ENCODE measurements at regions not wholly inside any gene's neighbourhood (a gene's known extent, or its start where the extent isn't known, plus 50 kb on each side); places are given as distances from the start of the nearest gene placed in this dataset.

- no peak overlapping the region for H3K9ac ChIP-seq (ENCODE audit: low read depth, low read length, poor library complexity, severe bottlenecking)
- no peak overlapping the region for H3K4me2 ChIP-seq (ENCODE audit: low read depth, low read length, poor library complexity, severe bottlenecking)
- H3K4me1 ChIP-seq (ENCODE audit: insufficient read depth, low read length, poor library complexity, severe bottlenecking) = no peaks in the 10 kb centered on the region
- no peak overlapping the region for H3K4me3 ChIP-seq (ENCODE audit: low read length, poor library complexity, severe bottlenecking)
- no peak for TF ChIP-seq EZH2phosphoT487 (IDR thresholded peaks at IDR 0.05; ENCODE audit: borderline replicate concordance)
- peak; percentile 98 for TF ChIP-seq CTCF (conservative IDR thresholded peaks at IDR 0.05; ENCODE audit: low read length)
- no peaks in the 10 kb centered on the region for H3K9me3 ChIP-seq (ENCODE audit: insufficient read depth, low read depth, low read length)
- H3F3A ChIP-seq (ENCODE audit: low read depth) = no peaks in the 10 kb centered on the region
- H3K36me3 ChIP-seq (ENCODE audit: insufficient read depth, low read length) = no peaks in the 10 kb centered on the region
- no peaks in the 10 kb centered on the region for H4K20me1 ChIP-seq (ENCODE audit: insufficient read depth, low read length, poor library complexity, severe bottlenecking)
- no peaks in the 10 kb centered on the region for H3K27me3 ChIP-seq (ENCODE audit: insufficient read depth, low read length, poor library complexity, severe bottlenecking)
- no peaks in the 10 kb centered on the region for H3K79me2 ChIP-seq (ENCODE audit: insufficient read depth, low read length)
- no peak overlapping the region for H2AFZ ChIP-seq (ENCODE audit: low read length)
- H3K9me2 ChIP-seq (replicated peaks; ENCODE audit: low read depth, low read length) = no peaks in the 10 kb centered on the region
Measured at GRCh38 chr3:135895106-135895733, 70.3 kb upstream of the PPP2R3A start.

- TF ChIP-seq CTCF (conservative IDR thresholded peaks at IDR 0.05; ENCODE audit: low read length) = no peak
- TF ChIP-seq EZH2phosphoT487 (IDR thresholded peaks at IDR 0.05; ENCODE audit: borderline replicate concordance) = no peak
- Histone ChIP-seq H3K27me3 (ENCODE audit: insufficient read depth, low read length, poor library complexity, severe bottlenecking) (no peaks in the 10 kb centered on the region), H3K79me2 (ENCODE audit: insufficient read depth, low read length) (no peaks in the 10 kb centered on the region), H3F3A (ENCODE audit: low read depth) (no peaks in the 10 kb centered on the region), H3K4me3 (ENCODE audit: low read length, poor library complexity, severe bottlenecking) (no peak overlapping the region), H3K4me2 (ENCODE audit: low read depth, low read length, poor library complexity, severe bottlenecking) (no peak overlapping the region), H3K9me2 (replicated peaks; ENCODE audit: low read depth, low read length) (no peaks in the 10 kb centered on the region), H4K20me1 (ENCODE audit: insufficient read depth, low read length, poor library complexity, severe bottlenecking) (no peaks in the 10 kb centered on the region), H3K4me1 (ENCODE audit: insufficient read depth, low read length, poor library complexity, severe bottlenecking) (no peaks in the 10 kb centered on the region), H3K9ac (ENCODE audit: low read depth, low read length, poor library complexity, severe bottlenecking) (no peak overlapping the region), H3K36me3 (ENCODE audit: insufficient read depth, low read length) (no peaks in the 10 kb centered on the region), H3K9me3 (ENCODE audit: insufficient read depth, low read depth, low read length) (no peaks in the 10 kb centered on the region), H2AFZ (ENCODE audit: low read length) (no peak overlapping the region)
Measured at GRCh38 chr3:135895734-135896121, 69.8 kb upstream of the PPP2R3A start.

- TF ChIP-seq CTCF (conservative IDR thresholded peaks at IDR 0.05; ENCODE audit: low read length) (no peak), EZH2phosphoT487 (IDR thresholded peaks at IDR 0.05; ENCODE audit: borderline replicate concordance) (no peak)
- H3K79me2 ChIP-seq (ENCODE audit: insufficient read depth, low read length) = no peaks in the 10 kb centered on the region
- H3K4me2 ChIP-seq (ENCODE audit: low read depth, low read length, poor library complexity, severe bottlenecking) = no peak overlapping the region
- no peaks in the 10 kb centered on the region for H3K36me3 ChIP-seq (ENCODE audit: insufficient read depth, low read length)
- H3K27me3 ChIP-seq (ENCODE audit: insufficient read depth, low read length, poor library complexity, severe bottlenecking) = no peaks in the 10 kb centered on the region
- no peaks in the 10 kb centered on the region for H3K4me1 ChIP-seq (ENCODE audit: insufficient read depth, low read length, poor library complexity, severe bottlenecking)
- no peak overlapping the region for H2AFZ ChIP-seq (ENCODE audit: low read length)
- no peaks in the 10 kb centered on the region for H4K20me1 ChIP-seq (ENCODE audit: insufficient read depth, low read length, poor library complexity, severe bottlenecking)
- no peak overlapping the region for H3K9ac ChIP-seq (ENCODE audit: low read depth, low read length, poor library complexity, severe bottlenecking)
- H3F3A ChIP-seq (ENCODE audit: low read depth) = no peaks in the 10 kb centered on the region
- no peaks in the 10 kb centered on the region for H3K9me3 ChIP-seq (ENCODE audit: insufficient read depth, low read depth, low read length)
- H3K4me3 ChIP-seq (ENCODE audit: low read length, poor library complexity, severe bottlenecking) = no peak overlapping the region
- H3K9me2 ChIP-seq (replicated peaks; ENCODE audit: low read depth, low read length) = no peaks in the 10 kb centered on the region
Measured at GRCh38 chr3:135896613-135897012, 68.9 kb upstream of the PPP2R3A start.

Data from Loucy (cell line).